Right atrium auricular region (tissue), 2 donors: ENCODE measurements at regions not wholly inside any gene's neighbourhood (a gene's known extent, or its start where the extent isn't known, plus 50 kb on each side); places are given as distances from the start of the nearest gene placed in this dataset.

ENCODE experiments used
- DNase-seq: peaks from one replicate; pipeline ENCODE4 v3.0.0-alpha.2; 2019; ENCODE audit warnings: low spot score
- H3K27ac ChIP-seq, 2 donors: fragments of 200-600 bp; sonication (generic); 1 replicate in 1 of 2; 2 replicates in 1 of 2; pipeline ENCODE4 v1.5.1; 2016 to 2019
- H3K27me3 ChIP-seq, 2 donors: fragments of 200-600 bp; sonication (generic); one replicate each; pipeline versions ENCODE4 v1.5.1 to v1.6.0; 2017 to 2019
- H3K36me3 ChIP-seq: fragments of 200-600 bp; sonication (generic); one replicate; pipeline ENCODE4 v1.5.1; 2016
- H3K4me1 ChIP-seq, 2 donors: fragments of 200-600 bp; sonication (generic); one replicate each; pipeline versions ENCODE4 v1.5.1 to v1.6.0; 2017 to 2019
- H3K4me3 ChIP-seq, 2 donors: fragments of 200-600 bp; sonication (generic); 1 replicate in 1 of 2; 2 replicates in 1 of 2; pipeline ENCODE4 v1.5.1; 2017 to 2019; ENCODE audit warnings: mild to moderate bottlenecking in 1 of 2, moderate library complexity in 1 of 2
- H3K9me3 ChIP-seq, 2 donors: fragments of 200-600 bp; sonication (generic); one replicate each; pipeline ENCODE4 v1.5.1; 2019
- TF ChIP-seq, protein P1 (sequence below), 2 donors: fragments of 200-600 bp; sonication (generic); IDR thresholded peaks; one replicate each; pipeline ENCODE4 v1.5.1; 2019; ENCODE audit warnings: antibody characterized with exemption in 2 of 2

DNA sequence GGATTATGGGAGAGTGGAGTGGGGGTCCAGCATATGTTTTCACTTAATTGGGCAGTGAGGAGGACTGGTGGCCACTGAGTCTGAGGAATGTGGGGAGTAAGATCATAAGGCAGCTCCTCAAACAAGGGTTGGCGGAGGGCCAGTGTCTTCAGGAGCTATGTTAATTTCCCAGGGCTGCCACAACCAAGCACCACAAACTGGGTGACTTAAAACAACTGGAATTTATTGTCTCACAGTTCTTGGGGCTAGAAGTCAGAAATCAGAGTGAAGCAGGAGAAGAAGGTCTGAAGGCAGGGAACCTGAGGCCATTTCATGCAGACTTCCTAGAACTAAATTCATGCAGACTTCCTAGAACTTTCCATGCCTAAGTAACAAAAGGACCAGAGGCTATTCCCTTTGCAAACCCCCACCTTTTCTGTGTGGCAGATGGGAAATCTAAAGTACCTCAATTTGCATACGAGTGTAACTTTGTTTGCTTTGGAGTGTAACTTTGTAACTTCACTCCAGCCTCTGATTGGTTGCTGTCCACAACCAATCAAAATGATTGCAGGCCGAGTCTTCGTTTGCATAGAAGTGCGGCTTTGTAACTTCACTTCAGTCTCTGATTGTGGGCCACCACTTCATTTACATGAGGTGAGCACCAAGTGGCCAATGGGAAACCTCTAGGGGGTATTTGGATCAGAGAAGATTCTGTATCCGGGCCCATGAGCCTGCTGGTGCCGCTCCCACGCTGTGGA is 50.5 kb upstream of the ZBED5 start:
- Histone ChIP-seq H3K4me3 (no peak overlapping the region), H3K36me3 (no peaks in the 10 kb centered on the region), H3K27me3 (no peaks in the 10 kb centered on the region), H3K27ac (no peak overlapping the region), H3K9me3 (no peaks in the 10 kb centered on the region), H3K4me1 (peaks cover 0 to 29% of the 10 kb centered on the region in 2 donors)
- TF ChIP-seq, protein P1, sequence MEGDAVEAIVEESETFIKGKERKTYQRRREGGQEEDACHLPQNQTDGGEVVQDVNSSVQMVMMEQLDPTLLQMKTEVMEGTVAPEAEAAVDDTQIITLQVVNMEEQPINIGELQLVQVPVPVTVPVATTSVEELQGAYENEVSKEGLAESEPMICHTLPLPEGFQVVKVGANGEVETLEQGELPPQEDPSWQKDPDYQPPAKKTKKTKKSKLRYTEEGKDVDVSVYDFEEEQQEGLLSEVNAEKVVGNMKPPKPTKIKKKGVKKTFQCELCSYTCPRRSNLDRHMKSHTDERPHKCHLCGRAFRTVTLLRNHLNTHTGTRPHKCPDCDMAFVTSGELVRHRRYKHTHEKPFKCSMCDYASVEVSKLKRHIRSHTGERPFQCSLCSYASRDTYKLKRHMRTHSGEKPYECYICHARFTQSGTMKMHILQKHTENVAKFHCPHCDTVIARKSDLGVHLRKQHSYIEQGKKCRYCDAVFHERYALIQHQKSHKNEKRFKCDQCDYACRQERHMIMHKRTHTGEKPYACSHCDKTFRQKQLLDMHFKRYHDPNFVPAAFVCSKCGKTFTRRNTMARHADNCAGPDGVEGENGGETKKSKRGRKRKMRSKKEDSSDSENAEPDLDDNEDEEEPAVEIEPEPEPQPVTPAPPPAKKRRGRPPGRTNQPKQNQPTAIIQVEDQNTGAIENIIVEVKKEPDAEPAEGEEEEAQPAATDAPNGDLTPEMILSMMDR (IDR thresholded peaks at IDR 0.05) = no peak
- no peak for DNase-seq
